Kidney epithelial cell (primary cell): ENCODE measurements at regions not wholly inside any gene's neighbourhood (a gene's known extent, or its start where the extent isn't known, plus 50 kb on each side); places are given as distances from the start of the nearest gene placed in this dataset.

ENCODE experiments used
- DNase-seq: peaks from one replicate; pipeline ENCODE4 v3.0.0-alpha.2; 2010; ENCODE audit warnings: low read depth
- H3K27me3 ChIP-seq: 2 replicates; pipeline ENCODE4 v1.6.0; 2011; ENCODE audit warnings: low read length; ENCODE audit not compliant: control insufficient read depth, insufficient read depth
- H3K36me3 ChIP-seq: 2 replicates; pipeline ENCODE4 v1.5.1; 2011; ENCODE audit warnings: low read length; ENCODE audit not compliant: control insufficient read depth, insufficient read depth
- H3K4me3 ChIP-seq: 2 replicates; pipeline ENCODE4 v1.5.1; 2011; ENCODE audit warnings: low read depth, mild to moderate bottlenecking, control low read depth, low read length
- CTCF ChIP-seq: IDR thresholded peaks from 2 replicates; pipeline ENCODE4 v1.5.1; 2011; ENCODE audit warnings: mild to moderate bottlenecking, moderate library complexity, low read length, control low read depth, inconsistent platforms; ENCODE audit not compliant: insufficient read depth, poor library complexity, severe bottlenecking

DNA sequence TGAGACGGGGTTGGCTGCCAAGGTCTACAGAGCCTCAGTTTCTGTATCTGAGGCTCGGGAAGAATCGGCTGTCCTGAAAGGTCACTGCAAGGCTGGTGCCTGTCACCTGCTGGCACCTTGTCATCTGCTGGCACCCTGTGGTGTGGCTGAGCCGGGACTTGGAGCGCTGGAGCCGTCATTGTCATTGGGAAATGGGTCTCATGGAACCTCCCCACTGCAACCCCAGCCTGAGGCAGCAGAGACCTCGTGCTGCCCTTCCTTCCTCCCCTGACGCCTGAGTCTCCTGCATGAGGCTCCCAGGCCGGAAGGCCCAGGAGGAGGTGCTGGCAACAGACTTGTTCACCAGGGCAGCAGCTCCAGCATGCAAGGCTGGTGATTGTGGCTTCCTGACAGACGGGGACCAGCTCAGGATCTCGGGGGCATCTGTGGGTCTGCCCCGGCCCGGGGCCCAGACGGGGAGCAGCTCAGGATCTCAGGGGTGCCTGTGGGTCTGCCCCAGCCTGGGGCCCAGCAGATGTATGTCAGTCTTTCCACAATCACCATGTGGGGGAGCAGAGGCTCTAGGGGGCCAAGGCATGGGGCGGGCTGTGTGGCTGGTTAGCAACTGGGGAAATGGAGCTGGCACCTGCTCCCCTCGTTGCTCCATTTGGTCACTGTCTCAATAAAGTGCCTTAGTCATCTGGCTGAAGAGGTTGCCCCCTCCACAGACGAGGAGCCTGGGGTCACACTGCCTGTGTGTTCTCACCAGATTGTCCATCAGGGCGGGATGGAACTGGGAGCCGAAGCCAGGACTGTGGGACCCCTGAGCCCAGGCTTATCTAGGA is 668.7 kb downstream of the BRD1 start:
- H3K36me3 ChIP-seq, result no peaks in the 10 kb centered on the region
- TF ChIP-seq CTCF, result no peak
- H3K4me3 ChIP-seq, result no peak overlapping the region
- H3K27me3 ChIP-seq, result no peaks in the 10 kb centered on the region
- no peak for DNase-seq

- Histone ChIP-seq H3K4me3 (no peak overlapping the region), H3K36me3 (no peaks in the 10 kb centered on the region), H3K27me3 (no peaks in the 10 kb centered on the region)
- no peak for DNase-seq
- TF ChIP-seq CTCF, result no peak
Measured at GRCh38 chr22:49157529-49158339, 669.9 kb downstream of the BRD1 start.

DNA sequence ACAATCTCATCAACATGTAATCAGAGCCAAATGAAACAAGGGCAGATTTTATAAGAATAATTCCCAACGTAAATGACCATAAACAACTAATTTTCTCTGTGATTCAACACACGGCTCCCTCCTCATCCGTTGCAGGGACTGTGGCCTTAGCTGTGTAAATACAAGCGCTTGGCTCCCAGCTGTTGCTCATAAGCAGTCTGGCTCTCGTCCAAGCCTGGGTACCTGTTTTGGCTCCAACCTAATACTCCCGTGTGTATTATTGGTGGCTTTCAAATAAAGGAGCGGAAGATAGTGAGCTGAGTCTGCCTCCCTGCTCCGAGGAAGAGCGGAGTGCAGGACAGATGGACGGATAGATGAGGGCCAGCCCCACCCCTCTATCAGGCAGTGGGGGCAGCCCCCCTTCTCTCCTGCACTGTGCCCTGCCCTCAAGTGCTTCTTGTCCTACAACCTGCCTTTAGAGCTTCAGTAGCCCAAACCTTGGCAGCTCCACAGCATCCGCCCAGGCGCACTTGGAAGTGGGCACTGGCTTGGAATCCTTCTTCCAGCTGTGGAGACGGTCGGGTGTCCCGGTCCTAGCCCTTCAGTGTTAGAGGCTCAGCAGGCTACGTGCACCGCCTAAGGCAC is 670.9 kb downstream of the BRD1 start:
- H3K36me3 ChIP-seq, result no peaks in the 10 kb centered on the region
- no peak overlapping the region for H3K4me3 ChIP-seq
- no peak for TF ChIP-seq CTCF
- DNase-seq, result no peak
- H3K27me3 ChIP-seq, result no peaks in the 10 kb centered on the region

DNA sequence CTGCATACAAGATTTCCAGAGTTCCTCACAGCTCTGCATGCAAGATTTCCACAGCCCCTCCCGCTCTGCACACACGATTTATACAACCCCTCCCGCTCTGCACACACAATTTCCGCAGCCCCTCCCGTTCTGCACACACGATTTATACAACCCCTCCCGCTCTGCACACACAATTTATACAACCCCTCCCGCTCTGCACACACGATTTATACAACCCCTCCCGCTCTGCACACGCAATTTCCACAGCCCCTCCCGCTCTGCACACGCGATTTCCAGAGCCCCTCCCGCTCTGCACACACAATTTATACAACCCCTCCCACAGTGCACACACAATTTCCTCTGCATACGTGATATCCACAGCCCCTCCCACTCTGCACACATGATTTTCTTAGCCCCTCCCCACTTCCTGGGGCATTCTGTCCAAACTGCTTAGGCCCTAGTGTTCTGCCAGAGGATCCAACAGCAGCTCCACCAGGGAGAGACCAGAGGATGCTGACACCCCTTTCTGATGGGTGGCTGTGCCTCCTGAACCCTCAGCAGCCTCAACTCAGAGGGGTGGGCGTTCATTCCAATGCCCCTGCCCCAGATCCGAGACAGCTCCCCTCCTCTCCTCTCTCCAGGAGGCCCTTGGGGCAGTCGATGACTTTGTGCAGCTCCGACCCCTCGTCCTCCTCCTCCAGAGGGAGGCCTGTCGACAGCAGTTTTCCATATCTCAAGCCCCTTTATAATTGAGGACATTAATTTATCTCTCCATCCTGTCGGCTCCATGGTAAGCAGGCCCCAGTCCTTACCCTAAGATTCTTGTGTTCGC is 671.7 kb downstream of the BRD1 start:
- no peak for TF ChIP-seq CTCF
- DNase-seq, result no peak
- Histone ChIP-seq H3K36me3 (no peaks in the 10 kb centered on the region), H3K27me3 (no peaks in the 10 kb centered on the region), H3K4me3 (no peak overlapping the region)

GRCh38 chr22:49155039-49155769 is 672.5 kb downstream of the BRD1 start:
- Histone ChIP-seq H3K36me3 (no peaks in the 10 kb centered on the region), H3K4me3 (no peak overlapping the region), H3K27me3 (no peaks in the 10 kb centered on the region)
- TF ChIP-seq CTCF, result no peak
- DNase-seq, result no peak
